Uterus (tissue), 2 donors: ENCODE measurements at regions not wholly inside any gene's neighbourhood (a gene's known extent, or its start where the extent isn't known, plus 50 kb on each side); places are given as distances from the start of the nearest gene placed in this dataset.

Experiments
- POLR2A ChIP-seq, 2 donors: fragments of 450-650 bp; IDR thresholded peaks; one replicate each; pipeline ENCODE4 v1.6.1; 2016; ENCODE audit warnings: antibody characterized with exemption in 2 of 2, mild to moderate bottlenecking in 1 of 2, moderate library complexity in 1 of 2
- TF ChIP-seq, protein P1 (sequence below), 4 experiments: fragments of 200-600 bp in 2 of 4; fragments of 450-650 bp in 2 of 4; sonication (generic) in 2 of 4; IDR thresholded peaks; one replicate each; pipeline ENCODE4 v1.5.1; 2016 to 2019; ENCODE audit warnings: antibody characterized with exemption in 4 of 4, mild to moderate bottlenecking in 2 of 4, moderate library complexity in 1 of 4

GRCh38 chr1:101739826-101740330 lies 256.8 kb downstream of the OLFM3 start:
- TF ChIP-seq, protein P1, sequence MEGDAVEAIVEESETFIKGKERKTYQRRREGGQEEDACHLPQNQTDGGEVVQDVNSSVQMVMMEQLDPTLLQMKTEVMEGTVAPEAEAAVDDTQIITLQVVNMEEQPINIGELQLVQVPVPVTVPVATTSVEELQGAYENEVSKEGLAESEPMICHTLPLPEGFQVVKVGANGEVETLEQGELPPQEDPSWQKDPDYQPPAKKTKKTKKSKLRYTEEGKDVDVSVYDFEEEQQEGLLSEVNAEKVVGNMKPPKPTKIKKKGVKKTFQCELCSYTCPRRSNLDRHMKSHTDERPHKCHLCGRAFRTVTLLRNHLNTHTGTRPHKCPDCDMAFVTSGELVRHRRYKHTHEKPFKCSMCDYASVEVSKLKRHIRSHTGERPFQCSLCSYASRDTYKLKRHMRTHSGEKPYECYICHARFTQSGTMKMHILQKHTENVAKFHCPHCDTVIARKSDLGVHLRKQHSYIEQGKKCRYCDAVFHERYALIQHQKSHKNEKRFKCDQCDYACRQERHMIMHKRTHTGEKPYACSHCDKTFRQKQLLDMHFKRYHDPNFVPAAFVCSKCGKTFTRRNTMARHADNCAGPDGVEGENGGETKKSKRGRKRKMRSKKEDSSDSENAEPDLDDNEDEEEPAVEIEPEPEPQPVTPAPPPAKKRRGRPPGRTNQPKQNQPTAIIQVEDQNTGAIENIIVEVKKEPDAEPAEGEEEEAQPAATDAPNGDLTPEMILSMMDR (IDR thresholded peaks at IDR 0.05): no peak
- no peak for TF ChIP-seq POLR2A (IDR thresholded peaks at IDR 0.05)
